ENCODE measurements at regions not wholly inside any gene's neighbourhood (a gene's known extent, or its start where the extent isn't known, plus 50 kb on each side); places are given as distances from the start of the nearest gene placed in this dataset.

DNA sequence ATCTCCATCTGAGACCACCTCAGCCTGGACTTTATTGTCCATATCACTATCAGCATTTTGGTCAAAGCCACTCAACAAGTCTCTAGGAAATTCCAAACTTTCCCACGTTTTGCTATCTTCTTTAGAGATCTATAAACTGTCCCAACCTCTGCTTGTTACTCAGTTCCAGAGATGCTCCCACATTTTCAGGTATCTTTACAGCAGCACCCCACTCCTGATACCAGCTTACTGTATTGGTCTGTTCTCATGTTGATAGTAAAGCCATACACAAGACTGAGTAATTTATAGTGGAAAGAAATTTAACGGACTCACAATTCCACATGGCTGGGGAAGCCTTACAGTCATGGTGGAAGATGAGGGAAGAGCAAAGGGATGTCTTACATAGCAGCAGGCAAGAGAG lies 465.4 kb upstream of the PBX1 start:
- TF ChIP-seq EZH2 (IDR thresholded peaks at IDR 0.05; ENCODE audit: insufficient read depth, poor library complexity, severe bottlenecking) = no peak
- no peak for TF ChIP-seq EZH2phosphoT487 (IDR thresholded peaks at IDR 0.05; ENCODE audit: insufficient read depth, low read depth)
